ENCODE measurements at regions not wholly inside any gene's neighbourhood (a gene's known extent, or its start where the extent isn't known, plus 50 kb on each side); places are given as distances from the start of the nearest gene placed in this dataset.
"Not testable (repeated sequence)": the region's sequence is repeated elsewhere in the genome, so short reads cannot be mapped to it uniquely, and the experiment has no call there.

- no peaks in the 10 kb centered on the region for H3K36me3 Mint-ChIP-seq (ENCODE audit: low read depth)
- DNase-seq (ENCODE audit: low spot score): no peak
- no peaks in the 10 kb centered on the region for H3K4me1 Mint-ChIP-seq (ENCODE audit: low read depth)
- H3K9me3 Mint-ChIP-seq: peaks cover 8% of the 10 kb centered on the region
- H3K4me3 Mint-ChIP-seq: no peak overlapping the region
- no peak overlapping the region for H3K27ac Mint-ChIP-seq
- no peaks in the 10 kb centered on the region for H3K27me3 Mint-ChIP-seq (ENCODE audit: low read depth)
Observed at GRCh38 chr14:39505812-39506211, 73.6 kb upstream of the FBXO33 start.

- Mint-ChIP-seq H3K27ac (no peak overlapping the region), H3K4me1 (ENCODE audit: low read depth) (no peaks in the 10 kb centered on the region), H3K27me3 (ENCODE audit: low read depth) (no peaks in the 10 kb centered on the region), H3K9me3 (peaks cover 10% of the 10 kb centered on the region), H3K36me3 (ENCODE audit: low read depth) (no peaks in the 10 kb centered on the region), H3K4me3 (no peak overlapping the region)
- no peak for DNase-seq (ENCODE audit: low spot score)
Observed at GRCh38 chr14:39500253-39500652, 68.0 kb upstream of the FBXO33 start.

- H3K9me3 Mint-ChIP-seq: peaks cover 13% of the 10 kb centered on the region
- DNase-seq (ENCODE audit: low spot score): no peak
- H3K27me3 Mint-ChIP-seq (ENCODE audit: low read depth): no peaks in the 10 kb centered on the region
- H3K36me3 Mint-ChIP-seq (ENCODE audit: low read depth): no peaks in the 10 kb centered on the region
- H3K4me3 Mint-ChIP-seq: no peak overlapping the region
- no peaks in the 10 kb centered on the region for H3K4me1 Mint-ChIP-seq (ENCODE audit: low read depth)
- no peak overlapping the region for H3K27ac Mint-ChIP-seq
Observed at GRCh38 chr14:39499514-39499913, 67.3 kb upstream of the FBXO33 start.

- not testable (repeated sequence) for H3K27ac Mint-ChIP-seq; DNase-seq (ENCODE audit: low spot score); H3K4me3 Mint-ChIP-seq; H3K27me3 Mint-ChIP-seq (ENCODE audit: low read depth); H3K36me3 Mint-ChIP-seq (ENCODE audit: low read depth); H3K4me1 Mint-ChIP-seq (ENCODE audit: low read depth)
- peaks cover 13% of the 10 kb centered on the region for H3K9me3 Mint-ChIP-seq
Observed at GRCh38 chr14:39497677-39498076, 65.4 kb upstream of the FBXO33 start.

- no peak for DNase-seq (ENCODE audit: low spot score)
- no peaks in the 10 kb centered on the region for H3K4me1 Mint-ChIP-seq (ENCODE audit: low read depth)
- no peaks in the 10 kb centered on the region for H3K36me3 Mint-ChIP-seq (ENCODE audit: low read depth)
- H3K4me3 Mint-ChIP-seq: no peak overlapping the region
- H3K27me3 Mint-ChIP-seq (ENCODE audit: low read depth): no peaks in the 10 kb centered on the region
- H3K9me3 Mint-ChIP-seq: peaks cover 13% of the 10 kb centered on the region
- H3K27ac Mint-ChIP-seq: no peak overlapping the region
Observed at GRCh38 chr14:39492267-39492666, 60.0 kb upstream of the FBXO33 start.

- H3K9me3 Mint-ChIP-seq: peaks cover 11% of the 10 kb centered on the region
- no peaks in the 10 kb centered on the region for H3K27me3 Mint-ChIP-seq (ENCODE audit: low read depth)
Observed at GRCh38 chr14:39491134-39491571, 58.9 kb upstream of the FBXO33 start.

GRCh38 chr14:39488600-39488999 lies 56.4 kb upstream of the FBXO33 start:
- DNase-seq (ENCODE audit: low spot score): no peak
- no peaks in the 10 kb centered on the region for H3K36me3 Mint-ChIP-seq (ENCODE audit: low read depth)
- H3K9me3 Mint-ChIP-seq: no peaks in the 10 kb centered on the region
- H3K4me1 Mint-ChIP-seq (ENCODE audit: low read depth): no peaks in the 10 kb centered on the region
- H3K4me3 Mint-ChIP-seq: no peak overlapping the region
- no peak overlapping the region for H3K27ac Mint-ChIP-seq
- no peaks in the 10 kb centered on the region for H3K27me3 Mint-ChIP-seq (ENCODE audit: low read depth)

More at GRCh38 chr14:39491134-39491571, 58.9 kb upstream of the FBXO33 start:
- DNase-seq (ENCODE audit: low spot score): no peak
- Mint-ChIP-seq H3K27ac (no peak overlapping the region), H3K36me3 (ENCODE audit: low read depth) (no peaks in the 10 kb centered on the region), H3K4me3 (no peak overlapping the region), H3K4me1 (ENCODE audit: low read depth) (no peaks in the 10 kb centered on the region)

- Mint-ChIP-seq H3K27ac (no peak overlapping the region), H3K27me3 (ENCODE audit: low read depth) (no peaks in the 10 kb centered on the region), H3K36me3 (ENCODE audit: low read depth) (no peaks in the 10 kb centered on the region), H3K9me3 (peaks cover 4% of the 10 kb centered on the region), H3K4me1 (ENCODE audit: low read depth) (no peaks in the 10 kb centered on the region), H3K4me3 (no peak overlapping the region)
- DNase-seq (ENCODE audit: low spot score): no peak
Observed at GRCh38 chr14:39483682-39484081, 51.4 kb upstream of the FBXO33 start.
